Hepatocyte (in vitro differentiated cells): ENCODE measurements at regions not wholly inside any gene's neighbourhood (a gene's known extent, or its start where the extent isn't known, plus 50 kb on each side); places are given as distances from the start of the nearest gene placed in this dataset.

Experiments
- DNase-seq: peaks from one replicate; pipeline ENCODE4 v3.0.0-alpha.2; 2016; ENCODE audit warnings: low spot score
- H2AFZ ChIP-seq: fragments of 200-600 bp; sonication (generic); 2 replicates; pipeline ENCODE4 v1.6.0; 2016; ENCODE audit warnings: antibody characterized with exemption, mild to moderate bottlenecking
- H3K27ac ChIP-seq: fragments of 200-600 bp; sonication (generic); 2 replicates; pipeline ENCODE4 v1.5.1; 2016; ENCODE audit warnings: mild to moderate bottlenecking
- H3K27me3 ChIP-seq: fragments of 200-600 bp; sonication (generic); 2 replicates; pipeline ENCODE4 v1.6.1; 2016
- H3K36me3 ChIP-seq: fragments of 200-600 bp; sonication (generic); replicated peaks from 2 replicates; pipeline ENCODE4 v1.5.1; 2016; ENCODE audit warnings: low read depth; ENCODE audit not compliant: insufficient read depth
- H3K4me1 ChIP-seq: fragments of 200-600 bp; sonication (generic); 2 replicates; pipeline ENCODE4 v1.5.1; 2016; ENCODE audit warnings: mild to moderate bottlenecking, moderate library complexity; ENCODE audit not compliant: insufficient read depth
- H3K4me2 ChIP-seq: fragments of 200-600 bp; sonication (generic); 2 replicates; pipeline ENCODE4 v1.6.0; 2016
- H3K4me3 ChIP-seq: fragments of 200-600 bp; sonication (generic); 2 replicates; pipeline ENCODE4 v1.5.1; 2016; ENCODE audit warnings: mild to moderate bottlenecking
- H3K79me2 ChIP-seq: fragments of 200-600 bp; sonication (generic); 2 replicates; pipeline ENCODE4 v1.6.0; 2017; ENCODE audit warnings: mild to moderate bottlenecking
- H3K9me2 ChIP-seq: fragments of 200-600 bp; sonication (generic); replicated peaks from 2 replicates; pipeline ENCODE4 v1.6.0; 2017; ENCODE audit warnings: mild to moderate bottlenecking; ENCODE audit not compliant: insufficient read depth
- H3K9me3 ChIP-seq: fragments of 200-600 bp; sonication (generic); 2 replicates; pipeline ENCODE4 v1.5.1; 2016; ENCODE audit warnings: low read depth, mild to moderate bottlenecking
- H4K20me1 ChIP-seq: fragments of 200-600 bp; sonication (generic); 2 replicates; pipeline ENCODE4 v1.6.0; 2016; ENCODE audit warnings: mild to moderate bottlenecking; ENCODE audit not compliant: insufficient read depth, poor library complexity, severe bottlenecking
- EZH2 ChIP-seq: fragments of 200-600 bp; sonication (generic); IDR thresholded peaks from 2 replicates; pipeline ENCODE4 v1.6.1; 2016; ENCODE audit warnings: antibody characterized with exemption, mild to moderate bottlenecking, borderline replicate concordance
- EZH2phosphoT487 ChIP-seq: fragments of 200-600 bp; sonication (generic); IDR thresholded peaks from one replicate; pipeline ENCODE4 v1.6.1; 2018; ENCODE audit warnings: antibody characterized with exemption, mild to moderate bottlenecking, low read depth, moderate library complexity; ENCODE audit not compliant: unreplicated experiment, severe bottlenecking
- WGBS: methylation state at CpG from one replicate; pipeline ENCODE4 v1.1.6; 2016; ENCODE audit warnings: low lambda C conversion rate; ENCODE audit errors: missing lambda C conversion rate; 5-methylcytosine and 5-hydroxymethylcytosine counted together
- TF ChIP-seq, protein P1 (sequence below): fragments of 200-600 bp; sonication (generic); IDR thresholded peaks from 2 replicates; pipeline ENCODE4 v1.5.1; 2016; ENCODE audit warnings: antibody characterized with exemption, mild to moderate bottlenecking; ENCODE audit not compliant: poor library complexity

DNA sequence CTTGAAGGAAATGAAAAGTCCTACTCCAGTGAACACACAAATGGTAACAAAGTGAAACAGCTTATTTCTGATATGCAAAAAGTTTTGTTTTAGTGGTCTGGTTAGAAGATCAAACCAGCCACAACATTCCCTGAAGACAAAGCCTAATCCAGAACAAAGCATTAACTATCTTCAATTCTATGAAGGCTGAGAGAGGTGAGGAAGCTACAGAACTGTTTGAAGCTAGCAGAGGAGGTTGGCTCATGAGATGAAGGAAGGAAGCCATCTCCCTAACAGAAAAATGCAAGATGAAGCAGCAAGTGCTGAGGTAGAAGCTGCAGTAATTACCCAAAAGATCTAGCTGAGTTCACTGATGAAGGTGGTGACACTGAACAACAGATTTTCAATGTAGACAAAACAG lies 168.4 kb downstream of the IGLL1 start:
- no peak for DNase-seq
- no peaks in the 10 kb centered on the region for H4K20me1 ChIP-seq
- H3K4me2 ChIP-seq = no peak overlapping the region
- H3K9me3 ChIP-seq = no peaks in the 10 kb centered on the region
- H3K27me3 ChIP-seq = no peaks in the 10 kb centered on the region
- no peaks in the 10 kb centered on the region for H3K9me2 ChIP-seq
- H3K36me3 ChIP-seq = no peaks in the 10 kb centered on the region
- no peaks in the 10 kb centered on the region for H3K79me2 ChIP-seq
- TF ChIP-seq, protein P1, sequence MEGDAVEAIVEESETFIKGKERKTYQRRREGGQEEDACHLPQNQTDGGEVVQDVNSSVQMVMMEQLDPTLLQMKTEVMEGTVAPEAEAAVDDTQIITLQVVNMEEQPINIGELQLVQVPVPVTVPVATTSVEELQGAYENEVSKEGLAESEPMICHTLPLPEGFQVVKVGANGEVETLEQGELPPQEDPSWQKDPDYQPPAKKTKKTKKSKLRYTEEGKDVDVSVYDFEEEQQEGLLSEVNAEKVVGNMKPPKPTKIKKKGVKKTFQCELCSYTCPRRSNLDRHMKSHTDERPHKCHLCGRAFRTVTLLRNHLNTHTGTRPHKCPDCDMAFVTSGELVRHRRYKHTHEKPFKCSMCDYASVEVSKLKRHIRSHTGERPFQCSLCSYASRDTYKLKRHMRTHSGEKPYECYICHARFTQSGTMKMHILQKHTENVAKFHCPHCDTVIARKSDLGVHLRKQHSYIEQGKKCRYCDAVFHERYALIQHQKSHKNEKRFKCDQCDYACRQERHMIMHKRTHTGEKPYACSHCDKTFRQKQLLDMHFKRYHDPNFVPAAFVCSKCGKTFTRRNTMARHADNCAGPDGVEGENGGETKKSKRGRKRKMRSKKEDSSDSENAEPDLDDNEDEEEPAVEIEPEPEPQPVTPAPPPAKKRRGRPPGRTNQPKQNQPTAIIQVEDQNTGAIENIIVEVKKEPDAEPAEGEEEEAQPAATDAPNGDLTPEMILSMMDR = no peak
- TF ChIP-seq EZH2phosphoT487 = no peak
- no peak for TF ChIP-seq EZH2
- H2AFZ ChIP-seq = no peak overlapping the region
- H3K4me3 ChIP-seq = no peak overlapping the region
- no peak overlapping the region for H3K27ac ChIP-seq
- no peaks in the 10 kb centered on the region for H3K4me1 ChIP-seq

DNA sequence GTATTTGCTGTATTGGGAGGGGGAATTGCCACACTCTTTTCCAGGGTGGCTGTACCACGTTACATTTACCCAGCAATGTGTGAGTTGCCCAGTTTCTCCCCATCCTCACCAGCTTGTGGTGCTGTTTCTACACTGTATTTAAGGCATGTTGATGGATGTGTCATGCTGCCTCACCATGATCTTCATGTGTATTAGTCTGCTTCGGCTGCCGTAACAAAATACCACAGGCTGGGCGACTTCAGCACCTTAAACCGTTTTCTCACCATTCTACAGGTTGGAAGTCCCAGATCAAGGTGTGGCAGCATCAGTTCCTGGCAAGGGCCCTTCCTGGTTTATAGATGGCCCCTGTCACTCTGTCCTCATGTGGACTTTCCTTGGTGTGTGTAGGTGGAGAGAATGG lies 169.7 kb downstream of the IGLL1 start:
- no peaks in the 10 kb centered on the region for H3K36me3 ChIP-seq
- TF ChIP-seq EZH2phosphoT487 = no peak
- TF ChIP-seq, protein P1 = no peak
- no peak for TF ChIP-seq EZH2
- no peak overlapping the region for H2AFZ ChIP-seq
- H3K4me3 ChIP-seq = no peak overlapping the region
- H3K4me1 ChIP-seq = no peaks in the 10 kb centered on the region
- no peak overlapping the region for H3K4me2 ChIP-seq
- DNase-seq = no peak
- no peaks in the 10 kb centered on the region for H3K79me2 ChIP-seq
- H3K27me3 ChIP-seq = no peaks in the 10 kb centered on the region
- H3K27ac ChIP-seq = no peak overlapping the region
- no peaks in the 10 kb centered on the region for H3K9me2 ChIP-seq
- 94% methylated on average over 5 of the region's 5 CpGs for WGBS
- no peaks in the 10 kb centered on the region for H3K9me3 ChIP-seq
- no peaks in the 10 kb centered on the region for H4K20me1 ChIP-seq

DNA sequence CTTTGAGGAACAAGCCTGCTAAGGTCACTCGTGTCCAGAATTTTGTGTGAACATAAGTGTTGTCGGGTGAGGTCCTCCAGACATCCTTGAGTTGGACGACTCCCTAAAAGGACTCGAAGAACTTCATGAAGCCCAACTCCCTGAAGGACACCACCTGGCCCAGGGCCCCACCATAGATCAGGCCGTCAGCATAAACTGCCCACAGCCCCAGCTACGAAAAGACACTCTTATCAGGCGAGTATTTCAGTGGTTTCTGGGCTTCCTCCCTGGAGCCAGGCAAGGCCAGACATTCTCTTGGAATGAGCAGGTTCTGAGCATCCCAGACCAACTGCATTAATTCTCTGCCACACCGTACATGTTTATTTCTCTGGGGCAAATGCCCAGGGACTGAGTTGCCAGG lies 170.1 kb downstream of the IGLL1 start:
- TF ChIP-seq EZH2phosphoT487 (no peak), EZH2 (no peak)
- TF ChIP-seq, protein P1 = no peak
- no peaks in the 10 kb centered on the region for H3K27me3 ChIP-seq
- H4K20me1 ChIP-seq = no peaks in the 10 kb centered on the region
- no peaks in the 10 kb centered on the region for H3K9me3 ChIP-seq
- H2AFZ ChIP-seq = no peak overlapping the region
- H3K4me3 ChIP-seq = no peak overlapping the region
- no peaks in the 10 kb centered on the region for H3K36me3 ChIP-seq
- no peak overlapping the region for H3K27ac ChIP-seq
- DNase-seq = no peak
- H3K4me2 ChIP-seq = no peak overlapping the region
- 75% methylated on average over 8 of the region's 8 CpGs for WGBS
- no peaks in the 10 kb centered on the region for H3K4me1 ChIP-seq
- H3K9me2 ChIP-seq = no peaks in the 10 kb centered on the region
- H3K79me2 ChIP-seq = no peaks in the 10 kb centered on the region

DNA sequence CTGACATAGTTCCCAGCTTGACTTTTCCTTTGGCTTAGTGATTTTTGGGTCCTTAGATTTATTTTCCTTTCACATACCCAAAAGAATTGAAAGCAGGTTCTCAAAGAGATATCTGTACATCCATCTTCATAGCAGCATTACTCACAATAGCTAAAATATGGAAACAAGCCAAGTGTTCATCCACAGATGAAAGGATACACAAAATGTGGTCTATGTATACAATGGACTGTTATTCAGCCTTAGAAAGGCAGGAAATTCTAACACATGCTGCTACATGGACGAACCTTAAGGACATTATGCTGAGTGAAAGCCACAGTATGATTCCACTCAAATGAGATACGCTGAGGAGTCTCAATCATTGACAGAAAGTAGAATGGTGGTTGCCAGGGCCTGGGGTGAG lies 171.8 kb downstream of the IGLL1 start:
- no peak for DNase-seq
- Histone ChIP-seq H3K9me3 (no peaks in the 10 kb centered on the region), H3K27me3 (no peaks in the 10 kb centered on the region), H2AFZ (no peak overlapping the region), H3K4me3 (no peak overlapping the region), H3K4me2 (no peak overlapping the region), H3K79me2 (no peaks in the 10 kb centered on the region), H3K36me3 (no peaks in the 10 kb centered on the region), H3K27ac (no peak overlapping the region), H4K20me1 (no peaks in the 10 kb centered on the region), H3K4me1 (no peaks in the 10 kb centered on the region), H3K9me2 (no peaks in the 10 kb centered on the region)
- 90% methylated on average over 2 of the region's 2 CpGs for WGBS
- TF ChIP-seq EZH2phosphoT487 (no peak), EZH2 (no peak)
- TF ChIP-seq, protein P1 = no peak
